ENCODE measurements at regions not wholly inside any gene's neighbourhood (a gene's known extent, or its start where the extent isn't known, plus 50 kb on each side); places are given as distances from the start of the nearest gene placed in this dataset.

- Histone ChIP-seq H3K27ac (no peak overlapping the region), H3K4me1 (ENCODE audit: low read depth) (peaks cover 30% of the 10 kb centered on the region), H3K36me3 (no peaks in the 10 kb centered on the region), H3K4me3 (no peak overlapping the region), H3K9me3 (ENCODE audit: low read depth) (no peaks in the 10 kb centered on the region), H3K27me3 (no peaks in the 10 kb centered on the region)
- DNase-seq (ENCODE audit: low read depth in 1 of 2, low spot score in 1 of 2) = no peak
- no peak for TF ChIP-seq CTCF (IDR thresholded peaks at IDR 0.05; ENCODE audit: low read depth, low read length)
These were observed 365.9 kb upstream of the SLC30A5 start for GRCh38 chr5:68727931-68728330.

GRCh38 chr5:68729678-68730077 is 364.1 kb upstream of the SLC30A5 start:
- Histone ChIP-seq H3K27me3 (no peaks in the 10 kb centered on the region), H3K4me1 (ENCODE audit: low read depth) (peaks cover 30% of the 10 kb centered on the region), H3K9me3 (ENCODE audit: low read depth) (no peaks in the 10 kb centered on the region), H3K27ac (no peak overlapping the region), H3K4me3 (no peak overlapping the region), H3K36me3 (no peaks in the 10 kb centered on the region)
- no peak for TF ChIP-seq CTCF (IDR thresholded peaks at IDR 0.05; ENCODE audit: low read depth, low read length)
- no peak for DNase-seq (ENCODE audit: low read depth in 1 of 2, low spot score in 1 of 2)

DNA sequence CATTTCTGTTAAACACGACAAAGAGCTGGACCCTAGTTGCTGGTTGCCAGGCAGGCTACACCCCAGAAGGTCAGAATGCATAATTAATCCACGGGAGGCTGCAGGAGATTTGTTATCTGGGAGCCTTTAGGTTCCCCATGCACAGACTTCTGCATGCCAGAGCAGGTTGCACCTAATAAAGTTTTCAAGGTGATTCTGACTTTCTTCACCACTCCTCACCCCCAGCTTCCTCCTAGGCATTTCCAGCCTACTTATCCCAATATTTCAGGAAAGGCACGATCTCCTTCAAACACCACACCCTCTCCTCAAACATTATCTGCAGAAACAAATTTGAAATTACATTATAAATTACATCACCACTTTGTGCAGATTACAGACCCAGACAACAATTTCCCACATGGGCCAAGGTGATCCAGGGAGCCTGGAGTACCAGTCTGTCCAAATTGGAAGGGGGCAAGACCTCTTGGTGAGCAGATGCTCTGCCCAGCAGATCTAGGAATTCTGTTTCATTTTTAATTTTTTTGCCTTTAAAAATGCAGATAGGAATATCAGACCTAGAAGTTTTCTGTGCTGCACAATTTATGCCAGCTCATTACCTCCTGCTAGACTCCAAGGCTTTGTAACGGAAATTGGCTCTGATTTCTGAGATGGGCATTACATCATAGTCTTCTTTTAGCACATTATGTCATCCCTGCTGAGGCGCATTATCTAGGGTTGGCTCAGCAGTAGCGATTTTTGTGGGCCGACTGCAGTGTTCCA is 363.4 kb upstream of the SLC30A5 start:
- Histone ChIP-seq H3K27me3 (no peaks in the 10 kb centered on the region), H3K27ac (no peak overlapping the region), H3K9me3 (ENCODE audit: low read depth) (no peaks in the 10 kb centered on the region), H3K4me1 (ENCODE audit: low read depth) (peaks cover 24% of the 10 kb centered on the region), H3K4me3 (no peak overlapping the region), H3K36me3 (no peaks in the 10 kb centered on the region)
- peak; percentile 39 to 84 for DNase-seq (ENCODE audit: low read depth in 1 of 2, low spot score in 1 of 2)
- TF ChIP-seq CTCF (IDR thresholded peaks at IDR 0.05; ENCODE audit: low read depth, low read length) = no peak

DNA sequence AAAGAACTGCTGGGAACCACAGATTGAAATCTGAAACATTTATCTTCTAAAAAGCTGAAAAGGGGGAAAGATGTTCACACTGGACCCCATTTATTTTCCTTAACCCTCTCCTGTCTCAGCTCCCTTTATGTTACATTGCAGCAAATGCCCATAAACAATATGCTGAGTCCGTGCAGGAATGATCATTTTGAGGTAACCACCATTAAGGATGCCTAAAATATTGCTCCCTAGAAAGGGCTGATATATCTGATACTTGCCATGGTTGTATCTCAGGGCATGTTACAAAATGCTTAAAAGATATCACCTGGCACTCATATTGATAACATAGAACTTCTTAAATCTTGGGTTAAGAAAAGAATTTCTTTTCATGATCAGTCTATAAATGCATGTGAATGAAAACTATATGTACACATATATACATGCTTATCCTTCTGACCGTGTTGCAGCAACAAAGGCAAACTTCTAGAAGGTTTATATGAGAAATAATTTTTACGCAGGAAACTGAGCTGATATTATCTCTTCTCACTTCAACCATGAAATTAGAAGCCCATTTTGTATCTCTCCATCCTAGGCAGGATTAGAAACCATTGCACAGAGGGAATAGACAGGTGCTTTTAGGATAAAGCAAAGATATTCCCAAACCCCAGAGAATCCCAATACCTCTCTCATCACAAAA is 362.7 kb upstream of the SLC30A5 start:
- TF ChIP-seq CTCF (IDR thresholded peaks at IDR 0.05; ENCODE audit: low read depth, low read length) = no peak
- H3K4me1 ChIP-seq (ENCODE audit: low read depth) = peaks cover 17% of the 10 kb centered on the region
- H3K36me3 ChIP-seq = no peaks in the 10 kb centered on the region
- H3K9me3 ChIP-seq (ENCODE audit: low read depth) = no peaks in the 10 kb centered on the region
- H3K27me3 ChIP-seq = no peaks in the 10 kb centered on the region
- no peak for DNase-seq (ENCODE audit: low read depth in 1 of 2, low spot score in 1 of 2)
- no peak overlapping the region for H3K4me3 ChIP-seq
- H3K27ac ChIP-seq = no peak overlapping the region

- H3K9me3 ChIP-seq (ENCODE audit: low read depth) = no peaks in the 10 kb centered on the region
- no peaks in the 10 kb centered on the region for H3K36me3 ChIP-seq
- H3K27ac ChIP-seq = no peak overlapping the region
- H3K4me3 ChIP-seq = no peak overlapping the region
- no peak for TF ChIP-seq CTCF (IDR thresholded peaks at IDR 0.05; ENCODE audit: low read depth, low read length)
- H3K4me1 ChIP-seq (ENCODE audit: low read depth) = peaks cover 6% of the 10 kb centered on the region
- H3K27me3 ChIP-seq = no peaks in the 10 kb centered on the region
- DNase-seq (ENCODE audit: low read depth in 1 of 2, low spot score in 1 of 2) = no peak
These were observed 361.6 kb upstream of the SLC30A5 start for GRCh38 chr5:68732251-68732650.

All from cardiac muscle cell (in vitro differentiated cells and primary cell).